ENCODE measurements at regions not wholly inside any gene's neighbourhood (a gene's known extent, or its start where the extent isn't known, plus 50 kb on each side); places are given as distances from the start of the nearest gene placed in this dataset.

GRCh38 chr2:217733461-217733860, 269.3 kb downstream of the TNS1 start (continued):
- no peak for TF ChIP-seq ZNF114 (CRISPR knock-in tag; IDR thresholded peaks at IDR 0.05)

GRCh38 chr2:217732992-217733391, 269.8 kb downstream of the TNS1 start:
- TF ChIP-seq EZH2phosphoT487 (IDR thresholded peaks at IDR 0.05; ENCODE audit: unreplicated experiment), result no peak
- no peak for TF ChIP-seq ZNF462 (CRISPR knock-in tag; IDR thresholded peaks at IDR 0.05)
- no peak for TF ChIP-seq NANOG (IDR thresholded peaks at IDR 0.05; ENCODE audit: borderline replicate concordance)
- TF ChIP-seq CTCF (conservative IDR thresholded peaks at IDR 0.05; ENCODE audit: low read depth in 2 of 2), result no peak
- no peak for TF ChIP-seq CREB1 (CRISPR knock-in tag; IDR thresholded peaks at IDR 0.05; ENCODE audit: low read depth)
- TF ChIP-seq ZNF114 (CRISPR knock-in tag; IDR thresholded peaks at IDR 0.05), result no peak
- TF ChIP-seq STAT1 (IDR thresholded peaks at IDR 0.05; ENCODE audit: unreplicated experiment), result no peak
- peaks cover 4% of the 10 kb centered on the region for H3K27me3 Mint-ChIP-seq (ENCODE audit: insufficient read depth, low read depth, poor library complexity)
- no peak overlapping the region for H3K27ac Mint-ChIP-seq
- no peaks in the 10 kb centered on the region for H3K27me3 ChIP-seq (ENCODE audit: insufficient read depth)
- DNase-seq (ENCODE audit: low spot score) (no peak), ATAC-seq (no peak)
- no peaks in the 10 kb centered on the region for H3K9me3 Mint-ChIP-seq
- no peak overlapping the region for H2AFZ ChIP-seq
- H3K36me3 Mint-ChIP-seq (ENCODE audit: low read depth), result no peaks in the 10 kb centered on the region
- no peak overlapping the region for H3K4me3 Mint-ChIP-seq
- H3K9me2 ChIP-seq (ENCODE audit: insufficient read depth), result peaks cover 13% of the 10 kb centered on the region; the same call in 1 of the 2 replicates
- no peaks in the 10 kb centered on the region for H3F3A ChIP-seq (replicated peaks; ENCODE audit: low read depth)
- no peaks in the 10 kb centered on the region for H3K36me3 ChIP-seq (ENCODE audit: insufficient read depth)
- H3K79me2 ChIP-seq (replicated peaks; ENCODE audit: insufficient read depth), result no peaks in the 10 kb centered on the region
- no peak overlapping the region for H3K27ac ChIP-seq (ENCODE audit: low read depth)
- H4K20me1 ChIP-seq (replicated peaks; ENCODE audit: insufficient read depth), result no peaks in the 10 kb centered on the region
- H3K4me2 ChIP-seq, result no peak overlapping the region
- H3K4me1 ChIP-seq (ENCODE audit: insufficient read depth), result no peaks in the 10 kb centered on the region
- no peak overlapping the region for H3K4me3 ChIP-seq
- H3K4me1 Mint-ChIP-seq, result no peaks in the 10 kb centered on the region
